ENCODE measurements at regions not wholly inside any gene's neighbourhood (a gene's known extent, or its start where the extent isn't known, plus 50 kb on each side); places are given as distances from the start of the nearest gene placed in this dataset.

- no peak for DNase-seq
Observed at GRCh38 chr6:145374570-145374969, 360.8 kb downstream of the EPM2A start.

GRCh38 chr6:145375502-145375901, 359.8 kb downstream of the EPM2A start:
- no peak for DNase-seq

DNA sequence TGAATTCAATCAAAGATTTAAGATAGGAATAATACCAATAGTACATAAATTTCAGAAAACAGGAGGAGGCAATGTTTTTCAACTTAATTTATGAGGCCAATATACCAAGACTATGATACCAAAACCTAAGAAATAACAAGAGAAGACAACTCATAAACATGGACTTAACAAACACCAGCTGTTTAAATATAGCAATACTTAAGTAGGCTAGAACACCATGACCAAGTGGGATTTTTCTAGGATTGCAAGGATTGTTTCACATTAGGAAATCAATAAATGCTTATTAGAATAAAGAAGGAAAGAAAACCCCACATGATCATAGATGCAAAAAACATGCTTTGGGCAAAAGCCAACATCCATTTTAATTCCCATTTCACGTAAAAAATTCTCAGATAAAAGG, 355.1 kb downstream of the EPM2A start:
- DNase-seq: no peak

- no peak for DNase-seq
Observed at GRCh38 chr6:145381941-145382340, 353.4 kb downstream of the EPM2A start.

GRCh38 chr6:145383428-145383827, 351.9 kb downstream of the EPM2A start:
- no peak for DNase-seq

DNA sequence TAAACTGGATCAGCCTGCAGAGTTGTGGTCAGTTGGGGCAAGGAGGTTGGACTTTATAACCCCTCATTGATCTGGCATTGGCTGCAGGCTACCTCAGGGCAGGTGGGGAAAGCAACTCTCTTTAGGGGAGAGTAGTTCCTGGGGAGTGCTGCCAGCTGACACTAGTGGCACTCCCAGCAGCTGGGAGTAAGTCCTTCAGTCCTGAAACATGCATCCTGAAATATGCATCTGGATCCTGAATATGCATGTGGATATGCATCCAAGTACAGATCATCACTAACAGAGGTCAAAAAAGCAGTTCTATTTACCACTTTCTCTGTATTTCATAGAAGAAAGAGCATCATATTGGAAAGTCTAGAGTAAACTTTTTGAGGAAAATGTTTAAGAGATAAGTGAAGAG, 350.8 kb downstream of the EPM2A start:
- DNase-seq: no peak

DNA sequence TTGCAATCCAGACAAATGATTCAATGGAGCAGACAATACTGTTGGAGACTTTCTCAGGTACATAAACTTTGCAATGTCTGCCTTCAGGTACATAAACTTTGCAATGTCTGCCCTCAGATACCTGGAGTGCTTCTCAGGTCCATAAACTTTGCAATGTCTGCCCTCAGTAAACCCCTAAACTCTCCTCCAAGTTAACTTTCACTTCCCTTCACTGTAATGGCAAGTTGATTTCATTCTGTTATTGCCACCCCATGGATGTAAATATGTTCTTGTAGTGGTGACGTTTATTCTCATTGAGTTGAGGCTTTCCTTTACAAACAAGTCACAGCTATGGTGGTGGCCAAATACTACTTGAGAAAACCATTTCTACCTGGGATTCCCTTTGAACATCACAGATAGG, 338.8 kb downstream of the EPM2A start:
- DNase-seq: no peak

GRCh38 chr6:145400508-145400907, 334.8 kb downstream of the EPM2A start:
- no peak for DNase-seq

- DNase-seq: no peak
Observed at GRCh38 chr6:145405006-145405551, 330.2 kb downstream of the EPM2A start.

DNA sequence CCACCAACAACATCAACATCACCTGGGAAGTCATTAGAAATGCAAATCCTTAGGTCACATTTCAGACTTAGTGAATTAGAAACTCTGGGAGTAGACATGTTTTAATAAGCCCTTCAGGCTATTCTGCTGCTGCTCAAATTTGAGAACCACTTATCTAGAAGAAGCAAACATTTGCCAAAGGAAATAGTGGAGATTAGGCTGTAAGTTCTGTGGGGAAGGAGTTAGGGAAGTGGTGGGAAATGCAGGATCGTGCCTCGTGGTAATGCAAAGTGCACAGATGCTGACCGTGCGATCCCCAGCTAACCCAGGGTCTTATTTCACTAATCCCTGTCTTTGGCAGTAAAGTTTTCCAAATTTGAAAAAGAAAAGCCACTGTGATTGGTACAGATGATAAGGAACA, 328.5 kb downstream of the EPM2A start:
- no peak for DNase-seq

GRCh38 chr6:145415616-145416015, 319.7 kb downstream of the EPM2A start:
- DNase-seq: no peak

DNA sequence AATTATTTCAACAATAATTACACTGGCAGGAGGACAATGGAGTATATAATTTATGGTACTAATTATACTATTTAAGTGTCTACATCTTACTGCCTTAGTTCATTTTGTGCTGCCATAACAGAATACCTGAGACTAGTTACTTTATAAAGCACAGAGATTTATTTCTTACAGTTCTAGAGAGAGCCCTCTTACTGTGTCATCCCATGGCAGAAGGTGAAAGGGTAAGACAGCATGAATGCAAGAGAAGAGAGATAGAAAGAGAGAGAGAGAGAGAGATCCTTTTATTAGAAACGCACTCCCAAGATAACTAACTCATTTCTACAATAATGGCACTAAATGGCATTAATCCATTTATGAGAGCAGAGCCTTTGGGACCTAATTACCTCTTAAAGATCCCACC, 314.7 kb downstream of the EPM2A start:
- DNase-seq: no peak

DNA sequence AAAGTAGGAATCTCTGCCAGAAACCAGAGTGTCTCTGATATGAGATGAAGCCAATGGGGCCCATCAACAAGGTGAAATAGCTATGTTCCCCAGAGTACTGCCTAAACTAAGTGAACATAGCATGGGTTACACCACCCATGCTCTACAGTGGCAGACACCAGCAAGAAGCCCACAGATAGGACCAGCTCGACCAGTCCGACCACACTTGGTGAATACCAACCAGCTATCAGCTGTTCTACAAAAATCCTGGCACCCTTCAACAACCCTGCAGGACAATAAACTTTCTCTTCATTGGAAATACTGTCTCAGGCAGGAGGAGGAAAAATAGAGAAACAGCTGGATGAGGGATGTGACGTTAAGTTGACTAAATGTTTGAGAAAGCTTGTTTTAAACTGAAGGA, 311.4 kb downstream of the EPM2A start:
- no peak for DNase-seq

DNA sequence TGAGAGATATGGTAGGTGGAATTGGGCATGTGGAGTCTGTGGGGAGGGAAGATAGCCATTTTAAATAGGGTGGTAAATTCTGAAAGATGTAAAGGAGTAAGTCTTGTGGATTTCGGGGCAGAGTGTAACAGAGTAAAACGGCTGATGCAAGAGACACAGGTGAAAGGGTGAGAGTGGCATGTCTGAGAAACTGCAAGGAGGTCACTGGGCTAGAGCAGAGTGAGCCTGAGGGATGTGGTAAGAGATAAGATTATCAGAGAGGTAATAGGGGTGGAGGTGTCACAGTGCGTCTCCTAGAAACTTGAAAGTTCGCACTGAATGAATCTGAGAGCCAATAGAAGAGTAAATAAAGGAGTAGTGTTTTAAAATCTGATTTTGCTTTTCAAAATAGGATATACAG, 308.1 kb downstream of the EPM2A start:
- DNase-seq: no peak

GRCh38 chr6:145428706-145429105, 306.6 kb downstream of the EPM2A start:
- no peak for DNase-seq

- DNase-seq: no peak
Observed at GRCh38 chr6:145442110-145442509, 293.2 kb downstream of the EPM2A start.

- DNase-seq: no peak
Observed at GRCh38 chr6:145445674-145446073, 289.6 kb downstream of the EPM2A start.

- no peak for DNase-seq
Observed at GRCh38 chr6:145451029-145451428, 284.3 kb downstream of the EPM2A start.

- DNase-seq: no peak
Observed at GRCh38 chr6:145453376-145453775, 281.9 kb downstream of the EPM2A start.

DNA sequence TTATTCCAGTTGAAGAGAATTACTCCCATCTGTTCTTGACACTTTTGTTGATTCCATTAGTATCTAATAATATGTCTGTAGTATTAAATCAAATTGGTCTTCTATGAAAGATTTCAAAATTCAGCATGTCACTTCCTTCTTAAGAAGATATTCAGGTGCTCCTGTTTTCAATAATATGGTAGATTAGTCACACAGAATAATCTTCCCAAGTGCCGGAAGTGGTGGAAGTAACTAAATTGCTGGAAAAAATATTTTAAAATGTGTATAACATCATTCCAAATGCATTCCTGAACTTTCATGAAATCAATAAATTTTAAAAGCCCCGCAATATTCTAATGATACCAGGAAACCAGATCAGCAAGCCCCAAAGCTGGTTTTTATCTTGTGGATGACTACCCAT, 281.3 kb downstream of the EPM2A start:
- no peak for DNase-seq

GRCh38 chr6:145457556-145457955, 277.8 kb downstream of the EPM2A start:
- DNase-seq: no peak

DNA sequence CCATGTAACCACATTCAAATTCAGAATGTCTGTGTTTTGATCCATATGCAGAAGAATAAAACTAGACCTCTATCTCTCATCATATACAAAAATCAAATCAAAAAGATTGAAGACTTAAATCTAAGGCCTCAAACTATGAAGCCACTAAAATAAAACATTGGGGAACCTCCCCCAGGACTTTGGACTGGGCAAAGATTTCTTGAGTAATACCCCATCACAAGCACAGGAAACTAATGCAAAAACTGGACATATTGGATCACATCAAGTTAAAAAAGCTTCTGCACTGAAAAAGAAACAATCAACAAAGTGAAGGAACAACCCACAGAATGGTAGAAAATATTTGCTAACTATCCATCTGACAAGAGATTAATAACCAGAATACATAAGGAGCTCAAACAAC, 266.8 kb downstream of the EPM2A start:
- DNase-seq: no peak

DNA sequence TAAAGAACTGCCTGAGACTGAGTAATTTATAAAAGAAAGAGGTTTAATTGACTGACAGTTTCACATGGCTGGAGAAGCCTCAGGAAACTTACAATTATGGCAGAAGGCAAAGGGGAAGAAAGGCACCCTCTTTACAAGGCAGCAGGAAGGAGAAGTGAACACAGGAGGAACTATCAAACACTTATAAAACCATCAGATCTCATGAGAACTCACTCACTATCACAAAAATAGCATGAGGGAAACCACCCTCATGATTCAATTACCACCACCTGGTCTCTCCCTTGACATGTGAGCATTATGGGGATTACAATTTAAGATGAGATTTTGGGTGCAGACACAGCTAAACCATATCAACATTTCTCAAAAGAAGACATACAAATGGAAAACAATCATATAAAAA, 266.3 kb downstream of the EPM2A start:
- no peak for DNase-seq

DNA sequence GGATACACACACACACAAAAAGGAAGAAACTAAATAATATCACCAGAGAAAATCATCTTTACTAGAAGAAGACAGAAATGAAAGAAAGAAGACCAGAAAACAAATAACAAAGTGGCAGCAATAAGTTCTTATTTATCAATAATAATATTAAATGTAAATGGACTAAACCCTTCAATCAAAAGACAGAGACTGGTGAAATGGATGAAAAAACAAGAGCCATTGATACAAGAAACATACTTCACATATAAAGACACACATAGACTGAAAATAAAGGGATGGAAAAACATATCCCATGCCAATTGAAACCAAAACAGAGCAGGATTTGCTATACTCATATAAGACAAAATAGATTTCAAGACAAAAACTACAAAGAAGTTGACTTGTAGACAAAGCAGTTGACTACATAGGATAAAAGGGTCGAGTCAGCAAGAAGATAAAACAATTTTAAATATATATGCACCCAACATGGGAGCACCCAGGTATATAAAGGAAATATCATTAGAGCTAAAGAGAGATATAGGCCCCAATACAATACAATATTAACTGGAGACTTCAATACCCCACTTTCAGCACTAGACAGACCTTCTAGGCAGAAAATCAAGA, 259.4 kb downstream of the EPM2A start:
- DNase-seq: no peak

- no peak for DNase-seq
Observed at GRCh38 chr6:145480024-145480423, 255.3 kb downstream of the EPM2A start.

Data from AML-193 (cell line).